ENCODE measurements at regions not wholly inside any gene's neighbourhood (a gene's known extent, or its start where the extent isn't known, plus 50 kb on each side); places are given as distances from the start of the nearest gene placed in this dataset.

GRCh38 chr13:34411894-34412293 lies 530.2 kb upstream of the NBEA start:
- Histone ChIP-seq H3K79me2 (ENCODE audit: insufficient read depth, low read length) (no peaks in the 10 kb centered on the region), H3K9me3 (ENCODE audit: control insufficient read depth, low read depth, low read length) (no peaks in the 10 kb centered on the region), H4K8ac (replicated peaks; ENCODE audit: insufficient read length, low read depth, low read length) (no peak overlapping the region), H4K20me1 (ENCODE audit: control insufficient read depth, insufficient read depth, insufficient read length) (no peaks in the 10 kb centered on the region), H4K91ac (ENCODE audit: insufficient read length, low read depth, low read length) (no peak overlapping the region), H2BK20ac (ENCODE audit: low read depth, low read length, poor library complexity, severe bottlenecking) (no peak overlapping the region), H3K9ac (ENCODE audit: extremely low read depth, insufficient read length, low read length) (no peak overlapping the region), H3K27me3 (ENCODE audit: insufficient read depth, low read length) (no peaks in the 10 kb centered on the region), H3K23me2 (ENCODE audit: insufficient read length, low read depth, low read length, poor library complexity, severe bottlenecking) (no peaks in the 10 kb centered on the region), H4K5ac (ENCODE audit: insufficient read length, low read depth, low read length) (no peak overlapping the region), H2BK120ac (ENCODE audit: low read depth, low read length, poor library complexity, severe bottlenecking) (no peak overlapping the region), H3K79me1 (ENCODE audit: insufficient read depth, low read depth, low read length, poor library complexity, severe bottlenecking) (no peaks in the 10 kb centered on the region), H3K14ac (ENCODE audit: insufficient read depth, low read length) (no peak overlapping the region), H3K4ac (ENCODE audit: low read depth, low read length) (no peak overlapping the region), H3K4me2 (ENCODE audit: insufficient read depth, insufficient read length, low read length) (no peak overlapping the region), H2BK12ac (ENCODE audit: insufficient read length, low read depth, low read length) (no peak overlapping the region), H3K23ac (ENCODE audit: insufficient read length, low read depth, low read length) (no peak overlapping the region), H3K4me1 (ENCODE audit: insufficient read depth, low read length) (no peaks in the 10 kb centered on the region), H2BK5ac (ENCODE audit: insufficient read length, low read length) (no peak overlapping the region), H3K18ac (ENCODE audit: insufficient read length, low read depth, low read length) (no peak overlapping the region), H2AK5ac (ENCODE audit: insufficient read length, low read length) (no peak overlapping the region), H3T11ph (ENCODE audit: low read length) (no peak overlapping the region), H2BK15ac (ENCODE audit: low read depth, low read length) (no peak overlapping the region), H3K56ac (ENCODE audit: insufficient read length, low read depth, low read length) (no peak overlapping the region), H2AFZ (ENCODE audit: low read length) (no peak overlapping the region), H3K27ac (ENCODE audit: insufficient read length, low read depth, low read length) (no peak overlapping the region)
- H3K9me3 Mint-ChIP-seq: no peaks in the 10 kb centered on the region; a peak in 1 of 5 replicates
- TF ChIP-seq CTCF (conservative IDR thresholded peaks at IDR 0.05): no peak
- no peaks in the 10 kb centered on the region for H3K4me1 Mint-ChIP-seq
- H3K4me3 Mint-ChIP-seq: no peak overlapping the region
- no peaks in the 10 kb centered on the region for H3K36me3 Mint-ChIP-seq (ENCODE audit: insufficient read depth in 1 of 3, low read depth in 3 of 3)
- no peaks in the 10 kb centered on the region for H3K27me3 Mint-ChIP-seq (ENCODE audit: low read depth)
- WGBS (ENCODE audit: extremely low coverage, insufficient read length, low lambda C conversion rate): no CpG with 5 or more reads among the region's 4 CpGs
- no peak overlapping the region for H3K27ac Mint-ChIP-seq
- DNase-seq: no peak

Measured in H9 (cell line).